IMR-90 (cell line): ENCODE measurements at regions not wholly inside any gene's neighbourhood (a gene's known extent, or its start where the extent isn't known, plus 50 kb on each side); places are given as distances from the start of the nearest gene placed in this dataset.

Experiments used
- ATAC-seq: fragments of 200-7000 bp; cut with Tn5 transposase; 2 replicates; pipeline ENCODE4 v1.9.1; 2020; ENCODE audit warnings: low read depth, mild to moderate bottlenecking, moderate library complexity
- BruUV-seq: library from RNA; stranded (reverse); fragments of 400-500 nt; replicated peaks from 2 replicates; lab custom pipeline; 2021; lab: Mats Ljungman, UMichigan
- CTCF ChIA-PET: fragments of 300-600 bp; formaldehyde crosslinking; extraction: SDS; loops from one replicate; lab custom pipeline; 2021; ENCODE audit warnings: antibody characterized with exemption; lab: Yijun Ruan, JAX
- POLR2A ChIA-PET: fragments of 300-600 bp; sonication (Branson Sonifier 250); formaldehyde crosslinking; loops from one replicate; lab custom pipeline; 2022; ENCODE audit warnings: antibody characterized with exemption; ENCODE audit not compliant: unreplicated experiment; lab: Charles Lee
- DNase-seq: peaks from one replicate; pipeline ENCODE4 v3.0.0; 2013
- H2AFZ ChIP-seq: replicated peaks from 2 replicates; pipeline ENCODE3; 2013; ENCODE audit warnings: low read length, mild to moderate bottlenecking; ENCODE audit not compliant: poor library complexity
- H2AK5ac ChIP-seq: 2 replicates; pipeline ENCODE4 v1.6.1; 2013; ENCODE audit warnings: low read depth, low read length, inconsistent platforms
- H2AK9ac ChIP-seq: replicated peaks from 2 replicates; pipeline ENCODE3; 2013; ENCODE audit warnings: mild to moderate bottlenecking, low read depth, low read length, moderate library complexity; ENCODE audit not compliant: poor library complexity
- H2BK120ac ChIP-seq: 2 replicates; pipeline ENCODE4 v1.6.1; 2013; ENCODE audit warnings: low read depth, low read length, inconsistent platforms
- H2BK15ac ChIP-seq: 3 replicates; pipeline ENCODE4 v1.6.1; 2013; ENCODE audit warnings: low read depth, low read length, inconsistent platforms
- H2BK20ac ChIP-seq: 2 replicates; pipeline ENCODE4 v1.6.1; 2013; ENCODE audit warnings: low read depth, mild to moderate bottlenecking, inconsistent platforms, low read length, moderate library complexity
- H2BK5ac ChIP-seq: 2 replicates; pipeline ENCODE4 v1.6.1; 2013; ENCODE audit warnings: mild to moderate bottlenecking, low read depth, low read length, inconsistent platforms; ENCODE audit not compliant: poor library complexity, severe bottlenecking
- H3K14ac ChIP-seq: replicated peaks from 2 replicates; pipeline ENCODE4 v1.6.1; 2013; ENCODE audit warnings: low read depth, low read length, inconsistent platforms
- H3K18ac ChIP-seq: 2 replicates; pipeline ENCODE4 v1.6.1; 2013; ENCODE audit warnings: low read depth, low read length, control low read depth
- H3K23ac ChIP-seq: 2 replicates; pipeline ENCODE4 v1.6.1; 2013; ENCODE audit warnings: low read depth, low read length, inconsistent platforms
- H3K27ac ChIP-seq: 2 replicates; pipeline ENCODE4 v1.5.1; 2013; ENCODE audit warnings: mild to moderate bottlenecking, control low read depth, low read length; ENCODE audit not compliant: insufficient read depth
- H3K27me3 ChIP-seq: 2 replicates; pipeline ENCODE4 v1.6.1; 2013; ENCODE audit warnings: low read length; ENCODE audit not compliant: control insufficient read depth, insufficient read depth
- H3K36me3 ChIP-seq: 2 replicates; pipeline ENCODE4 v1.6.1; 2013; ENCODE audit warnings: low read length, mixed read lengths; ENCODE audit not compliant: control insufficient read depth, insufficient read depth
- H3K4ac ChIP-seq: 2 replicates; pipeline ENCODE4 v1.6.1; 2013; ENCODE audit warnings: low read depth, low read length, inconsistent platforms
- H3K4me1 ChIP-seq: 2 replicates; pipeline ENCODE4 v1.6.1; 2013; ENCODE audit warnings: low read length, mixed read lengths; ENCODE audit not compliant: control insufficient read depth, insufficient read depth
- H3K4me2 ChIP-seq: 2 replicates; pipeline ENCODE4 v1.6.1; 2013; ENCODE audit warnings: low read depth, mild to moderate bottlenecking, control low read depth, low read length, moderate library complexity
- H3K4me3 ChIP-seq: 2 replicates; pipeline ENCODE4 v1.5.1; 2013; ENCODE audit warnings: low read depth, mild to moderate bottlenecking, control low read depth, low read length, moderate library complexity; ENCODE audit not compliant: insufficient read depth
- H3K56ac ChIP-seq: 2 replicates; pipeline ENCODE4 v1.6.1; 2013; ENCODE audit warnings: low read length, inconsistent platforms; ENCODE audit not compliant: insufficient read depth; ENCODE audit errors: extremely low read depth
- H3K79me1 ChIP-seq, 2 experiments: 2 replicates each; pipeline ENCODE4 v1.6.1; 2013; ENCODE audit warnings: low read length in 2 of 2, inconsistent platforms in 1 of 2, low read depth in 1 of 2
- H3K9ac ChIP-seq: 2 replicates; pipeline ENCODE4 v1.6.1; 2013; ENCODE audit warnings: low read depth, low read length, control low read depth
- H3K9me1 ChIP-seq: 2 replicates; pipeline ENCODE4 v1.6.1; 2013; ENCODE audit warnings: low read length, inconsistent platforms; ENCODE audit not compliant: insufficient read depth
- H3K9me3 ChIP-seq: 2 replicates; pipeline ENCODE4 v1.6.1; 2013; ENCODE audit warnings: low read length; ENCODE audit not compliant: control insufficient read depth, insufficient read depth
- H4K20me1 ChIP-seq: 2 replicates; pipeline ENCODE4 v1.6.1; 2013; ENCODE audit warnings: low read length, inconsistent platforms; ENCODE audit not compliant: insufficient read depth
- H4K5ac ChIP-seq: 2 replicates; pipeline ENCODE4 v1.6.1; 2013; ENCODE audit warnings: mild to moderate bottlenecking, low read depth, low read length, control low read depth
- H4K8ac ChIP-seq, 2 experiments: 2 replicates each; pipeline ENCODE4 v1.6.1; 2013; ENCODE audit warnings: low read depth in 2 of 2, low read length in 2 of 2, control low read depth in 1 of 2, inconsistent platforms in 1 of 2
- H4K91ac ChIP-seq: 2 replicates; pipeline ENCODE4 v1.6.1; 2013; ENCODE audit warnings: low read depth, low read length, inconsistent platforms; ENCODE audit not compliant: insufficient read depth
- BHLHE40 ChIP-seq: fragments of 150-350 bp; IDR thresholded peaks from 2 replicates; pipeline ENCODE4 v1.6.1; 2016; ENCODE audit warnings: mild to moderate bottlenecking, low read depth, low read length
- CEBPB ChIP-seq: IDR thresholded peaks from 2 replicates; pipeline ENCODE4 v1.6.1; 2012; ENCODE audit warnings: low read depth, low read length, improper control_type of control experiment
- CHD1 ChIP-seq: IDR thresholded peaks from 2 replicates; pipeline ENCODE4 v1.6.1; 2012; ENCODE audit warnings: low read depth, low read length, improper control_type of control experiment
- FOS ChIP-seq: fragments of 150-350 bp; IDR thresholded peaks from 2 replicates; pipeline ENCODE4 v1.6.1; 2016; ENCODE audit warnings: low read depth, low read length
- MAFK ChIP-seq: IDR thresholded peaks from 2 replicates; pipeline ENCODE4 v1.6.1; 2012; ENCODE audit warnings: low read depth, low read length, improper control_type of control experiment
- MAZ ChIP-seq: IDR thresholded peaks from 2 replicates; pipeline ENCODE4 v1.6.1; 2012; ENCODE audit warnings: low read depth, mild to moderate bottlenecking, low read length, improper control_type of control experiment, moderate library complexity, borderline replicate concordance
- MXI1 ChIP-seq: IDR thresholded peaks from 2 replicates; pipeline ENCODE4 v1.6.1; 2012; ENCODE audit warnings: low read depth, mild to moderate bottlenecking, low read length, moderate library complexity, borderline replicate concordance
- NFE2L2 ChIP-seq: fragments of 150-350 bp; IDR thresholded peaks from 2 replicates; pipeline ENCODE4 v1.6.1; 2016; ENCODE audit warnings: low read depth, mild to moderate bottlenecking, low read length
- POLR2A ChIP-seq: IDR thresholded peaks from 2 replicates; pipeline ENCODE4 v1.6.1; 2012; ENCODE audit warnings: mild to moderate bottlenecking, low read depth, low read length
- RAD21 ChIP-seq: IDR thresholded peaks from 2 replicates; pipeline ENCODE4 v1.6.1; 2012; ENCODE audit warnings: low read length, improper control_type of control experiment
- RCOR1 ChIP-seq: IDR thresholded peaks from 2 replicates; pipeline ENCODE4 v1.6.1; 2012; ENCODE audit warnings: mild to moderate bottlenecking, low read length, improper control_type of control experiment; ENCODE audit not compliant: insufficient replicate concordance
- RFX5 ChIP-seq: IDR thresholded peaks from 2 replicates; pipeline ENCODE4 v1.8.0; 2012; ENCODE audit warnings: low read depth, mild to moderate bottlenecking, low read length, moderate library complexity
- SMC3 ChIP-seq: fragments of 150-350 bp; IDR thresholded peaks from 2 replicates; pipeline ENCODE4 v1.6.1; 2016; ENCODE audit warnings: low read depth, mild to moderate bottlenecking, antibody characterized with exemption, low read length, moderate library complexity
- WGBS, 2 experiments: methylation state at CpG; one replicate each; pipeline versions ENCODE4 v1.1.5 to v1.1.7; 2013; ENCODE audit warnings: missing lambda C conversion rate in 2 of 2; ENCODE audit not compliant: insufficient read length in 1 of 2; ENCODE audit errors: extremely low coverage in 2 of 2; 5-methylcytosine and 5-hydroxymethylcytosine counted together
- dilution Hi-C: fragments of 300-500 bp; cut with HindIII; formaldehyde crosslinking; loops from one replicate; pipeline ENCODE4 v1.14.3; 2018; ENCODE audit warnings: low sequenced_read_pairs; ENCODE audit not compliant: unreplicated experiment
- in situ Hi-C: fragments of 300-500 bp; cut with MboI; formaldehyde crosslinking; loops from 3 replicates; pipeline ENCODE4 v1.14.3; 2019; ENCODE audit warnings: low sequenced_read_pairs, inconsistent platforms, mixed read lengths
- intact Hi-C: fragments of 100-400 bp; cut with micrococcal nuclease; formaldehyde crosslinking; loops from 2 replicates; pipeline ENCODE4 v1.10.0; 2022
- TF ChIP-seq, protein P1 (sequence below): conservative IDR thresholded peaks from 2 replicates; pipeline ENCODE4 v1.5.1; 2012; ENCODE audit warnings: mild to moderate bottlenecking, low read depth, low read length, improper control_type of control experiment
- TF ChIP-seq, protein P2 (sequence below): fragments of 150-350 bp; IDR thresholded peaks from 2 replicates; pipeline ENCODE4 v1.6.1; 2016; ENCODE audit warnings: low read depth, mild to moderate bottlenecking, low read length, moderate library complexity, borderline replicate concordance
- TF ChIP-seq, protein P3 (sequence below): fragments of 150-350 bp; IDR thresholded peaks from 2 replicates; pipeline ENCODE4 v1.6.1; 2017; ENCODE audit warnings: mild to moderate bottlenecking, antibody characterized with exemption, low read length, low read depth

DNA sequence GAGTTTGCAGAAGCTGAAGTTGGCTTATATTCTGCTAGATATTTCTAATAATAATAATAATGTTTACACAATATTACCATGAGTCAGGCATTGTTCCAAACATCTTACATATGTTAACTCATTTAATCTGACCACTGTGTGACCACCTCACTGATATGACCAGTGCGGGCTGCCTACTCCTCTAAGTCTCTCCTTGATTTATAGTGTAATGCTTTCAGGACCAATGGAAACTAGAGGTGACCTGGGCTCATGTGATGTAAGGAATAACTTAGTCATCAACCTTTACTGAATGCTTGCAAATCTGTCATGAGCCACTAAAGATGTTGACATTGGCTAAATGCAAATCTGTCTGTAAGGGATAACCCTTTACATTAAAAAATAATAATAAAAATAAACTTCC, 51.1 kb upstream of the GPR6 start:
- ChIA-PET POLR2A (no interaction called here), CTCF (no interaction called here)
- Histone ChIP-seq H2AFZ (no peak overlapping the region), H3K14ac (no peak overlapping the region), H2BK15ac (no peak overlapping the region), H3K27me3 (peaks cover 3% of the 10 kb centered on the region), H3K9me1 (no peaks in the 10 kb centered on the region), H4K5ac (no peak overlapping the region), H4K8ac (no peak overlapping the region), H3K4me2 (no peak overlapping the region), H2BK5ac (no peak overlapping the region), H3K36me3 (no peaks in the 10 kb centered on the region), H2AK5ac (no peak overlapping the region), H3K9me3 (no peaks in the 10 kb centered on the region), H3K9ac (no peak overlapping the region), H3K23ac (no peak overlapping the region), H3K56ac (no peak overlapping the region), H2AK9ac (no peak overlapping the region), H3K4me3 (no peak overlapping the region), H4K91ac (no peak overlapping the region), H3K18ac (no peak overlapping the region), H4K20me1 (no peaks in the 10 kb centered on the region), H2BK120ac (no peak overlapping the region), H3K79me1 (no peaks in the 10 kb centered on the region), H3K4me1 (no peaks in the 10 kb centered on the region), H3K4ac (no peak overlapping the region), H2BK20ac (no peak overlapping the region), H3K27ac (no peak overlapping the region)
- ATAC-seq (no peak), DNase-seq (no peak)
- TF ChIP-seq MAZ (no peak), BHLHE40 (no peak), POLR2A (no peak), RAD21 (no peak), RCOR1 (no peak), MAFK (no peak), MXI1 (no peak), FOS (no peak), CEBPB (no peak), RFX5 (no peak), SMC3 (no peak), CHD1 (no peak), NFE2L2 (no peak)
- TF ChIP-seq, protein P1, sequence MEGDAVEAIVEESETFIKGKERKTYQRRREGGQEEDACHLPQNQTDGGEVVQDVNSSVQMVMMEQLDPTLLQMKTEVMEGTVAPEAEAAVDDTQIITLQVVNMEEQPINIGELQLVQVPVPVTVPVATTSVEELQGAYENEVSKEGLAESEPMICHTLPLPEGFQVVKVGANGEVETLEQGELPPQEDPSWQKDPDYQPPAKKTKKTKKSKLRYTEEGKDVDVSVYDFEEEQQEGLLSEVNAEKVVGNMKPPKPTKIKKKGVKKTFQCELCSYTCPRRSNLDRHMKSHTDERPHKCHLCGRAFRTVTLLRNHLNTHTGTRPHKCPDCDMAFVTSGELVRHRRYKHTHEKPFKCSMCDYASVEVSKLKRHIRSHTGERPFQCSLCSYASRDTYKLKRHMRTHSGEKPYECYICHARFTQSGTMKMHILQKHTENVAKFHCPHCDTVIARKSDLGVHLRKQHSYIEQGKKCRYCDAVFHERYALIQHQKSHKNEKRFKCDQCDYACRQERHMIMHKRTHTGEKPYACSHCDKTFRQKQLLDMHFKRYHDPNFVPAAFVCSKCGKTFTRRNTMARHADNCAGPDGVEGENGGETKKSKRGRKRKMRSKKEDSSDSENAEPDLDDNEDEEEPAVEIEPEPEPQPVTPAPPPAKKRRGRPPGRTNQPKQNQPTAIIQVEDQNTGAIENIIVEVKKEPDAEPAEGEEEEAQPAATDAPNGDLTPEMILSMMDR = no peak
- TF ChIP-seq, protein P2, sequence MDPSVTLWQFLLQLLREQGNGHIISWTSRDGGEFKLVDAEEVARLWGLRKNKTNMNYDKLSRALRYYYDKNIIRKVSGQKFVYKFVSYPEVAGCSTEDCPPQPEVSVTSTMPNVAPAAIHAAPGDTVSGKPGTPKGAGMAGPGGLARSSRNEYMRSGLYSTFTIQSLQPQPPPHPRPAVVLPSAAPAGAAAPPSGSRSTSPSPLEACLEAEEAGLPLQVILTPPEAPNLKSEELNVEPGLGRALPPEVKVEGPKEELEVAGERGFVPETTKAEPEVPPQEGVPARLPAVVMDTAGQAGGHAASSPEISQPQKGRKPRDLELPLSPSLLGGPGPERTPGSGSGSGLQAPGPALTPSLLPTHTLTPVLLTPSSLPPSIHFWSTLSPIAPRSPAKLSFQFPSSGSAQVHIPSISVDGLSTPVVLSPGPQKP = no peak
- TF ChIP-seq, protein P3, sequence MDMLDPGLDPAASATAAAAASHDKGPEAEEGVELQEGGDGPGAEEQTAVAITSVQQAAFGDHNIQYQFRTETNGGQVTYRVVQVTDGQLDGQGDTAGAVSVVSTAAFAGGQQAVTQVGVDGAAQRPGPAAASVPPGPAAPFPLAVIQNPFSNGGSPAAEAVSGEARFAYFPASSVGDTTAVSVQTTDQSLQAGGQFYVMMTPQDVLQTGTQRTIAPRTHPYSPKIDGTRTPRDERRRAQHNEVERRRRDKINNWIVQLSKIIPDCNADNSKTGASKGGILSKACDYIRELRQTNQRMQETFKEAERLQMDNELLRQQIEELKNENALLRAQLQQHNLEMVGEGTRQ = no peak
- in situ Hi-C loops = no loop called here
- no CpG with 5 or more reads among the region's 1 CpG for WGBS, 2 experiments
- dilution Hi-C loops = no loop called here
- intact Hi-C loops = no loop called here
- no TSS peak for BruUV-seq
